IPS-NIHi11 (cell line): ENCODE measurements at regions not wholly inside any gene's neighbourhood (a gene's known extent, or its start where the extent isn't known, plus 50 kb on each side); places are given as distances from the start of the nearest gene placed in this dataset.
"Not testable (repeated sequence)": the region's sequence is repeated elsewhere in the genome, so short reads cannot be mapped to it uniquely, and the experiment has no call there.

Experiments
- DNase-seq: peaks from one replicate; pipeline ENCODE4 v3.0.0; 2012; ENCODE audit warnings: mixed read lengths, low spot score

GRCh38 chr15:66635817-66636216 lies 66.2 kb upstream of the SMAD6 start:
- DNase-seq, result no peak

DNA sequence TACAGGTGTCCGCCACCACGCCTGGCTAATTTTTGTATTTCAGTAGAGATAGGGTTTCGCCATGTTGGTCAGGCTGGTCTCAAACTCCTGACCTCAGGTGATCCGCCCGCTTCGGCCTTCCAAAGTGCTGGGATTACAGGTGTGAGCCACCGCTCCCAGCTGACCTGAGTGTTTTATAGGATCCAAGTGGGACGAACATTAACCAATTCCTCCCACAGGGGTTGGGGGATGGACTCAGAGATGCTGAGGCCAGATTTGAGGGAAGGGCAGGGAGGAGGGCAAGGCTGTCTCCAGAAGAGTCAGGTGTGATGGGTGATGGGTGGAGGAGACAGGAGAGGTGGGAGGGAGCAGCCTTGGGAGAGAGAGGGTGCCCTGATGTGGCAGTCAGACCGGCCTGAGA lies 65.0 kb upstream of the SMAD6 start:
- not testable (repeated sequence) for DNase-seq

DNA sequence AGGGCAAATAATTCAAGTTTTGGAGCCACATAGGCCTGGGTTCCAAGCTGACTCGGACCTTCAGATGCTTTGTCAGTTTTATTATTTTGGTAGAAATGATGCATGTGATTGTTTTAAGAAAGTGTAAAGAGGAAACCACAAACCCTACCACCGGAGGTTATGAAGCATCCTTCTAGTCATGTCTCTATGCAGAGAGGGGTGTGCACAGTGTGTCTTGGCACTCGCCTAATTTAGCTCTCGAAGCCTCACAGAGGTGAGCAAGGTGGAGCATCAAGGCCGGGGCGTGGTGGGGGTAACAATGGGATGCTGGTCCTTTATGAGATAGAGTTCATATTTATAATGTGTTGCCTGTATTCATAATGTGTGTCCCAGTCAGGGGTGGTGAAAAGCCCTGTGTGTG lies 63.7 kb upstream of the SMAD6 start:
- DNase-seq, result no peak

DNA sequence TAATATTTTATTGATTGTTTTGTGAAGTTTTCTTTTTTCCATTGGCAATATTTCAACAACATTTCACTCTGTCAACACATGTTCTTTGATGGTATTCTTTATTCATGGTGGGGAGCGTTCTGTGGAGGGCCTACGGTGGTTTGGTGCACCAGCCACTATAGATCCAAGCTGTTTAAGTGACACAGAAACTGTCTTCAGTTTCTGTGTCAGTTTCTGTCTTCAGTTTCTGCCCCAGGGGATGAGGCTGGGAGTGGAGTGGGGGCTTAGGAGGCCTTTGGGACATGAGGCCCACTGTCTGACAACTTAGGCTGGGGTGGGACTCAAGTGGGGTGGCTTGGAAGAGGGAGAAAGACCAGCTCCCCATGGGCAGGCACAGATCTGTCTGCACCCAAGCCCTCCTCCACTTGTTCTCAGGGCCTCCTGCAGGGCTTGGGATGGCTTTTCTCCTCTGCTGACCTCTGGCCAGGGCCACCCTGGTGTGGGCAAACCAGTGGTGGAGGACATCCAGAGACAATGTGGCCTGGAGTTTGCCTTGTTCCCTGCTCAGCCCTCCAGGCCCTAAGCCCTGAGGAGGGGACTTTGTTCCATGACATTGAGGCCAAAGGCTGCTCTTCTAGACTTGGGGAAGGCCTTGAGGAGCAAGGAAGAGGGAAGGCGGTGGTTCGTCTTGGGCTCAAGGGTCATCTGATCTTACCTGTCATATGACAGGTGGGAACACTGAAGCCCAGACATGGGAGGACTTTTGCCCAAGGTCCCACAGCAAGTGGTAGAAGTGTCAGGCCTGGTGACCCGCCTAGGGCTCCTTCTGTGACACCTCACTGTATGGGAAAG lies 60.3 kb upstream of the SMAD6 start:
- DNase-seq, result no peak

DNA sequence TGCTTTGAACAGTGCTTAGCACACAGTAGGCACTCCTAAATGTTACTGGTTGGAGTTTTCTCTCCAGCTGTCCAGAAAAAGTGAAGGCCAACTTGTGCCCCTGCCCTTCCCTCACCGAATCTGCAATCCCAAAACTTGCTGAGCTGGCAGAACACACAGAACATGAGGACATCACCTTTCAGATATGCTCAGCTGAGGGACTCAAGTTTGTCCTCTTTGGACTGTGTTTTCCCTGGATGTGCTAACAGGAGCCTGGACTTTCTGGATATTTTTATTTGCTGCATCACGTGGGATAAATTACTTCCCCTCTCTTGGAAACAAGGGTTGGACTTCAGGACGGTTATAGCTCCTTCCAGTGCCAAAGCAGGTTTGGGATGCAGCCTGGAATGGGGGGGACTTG lies 59.5 kb upstream of the SMAD6 start:
- DNase-seq, result no peak

GRCh38 chr15:66643033-66643432 lies 59.0 kb upstream of the SMAD6 start:
- no peak for DNase-seq

GRCh38 chr15:66644000-66644787 lies 57.8 kb upstream of the SMAD6 start:
- no peak for DNase-seq

DNA sequence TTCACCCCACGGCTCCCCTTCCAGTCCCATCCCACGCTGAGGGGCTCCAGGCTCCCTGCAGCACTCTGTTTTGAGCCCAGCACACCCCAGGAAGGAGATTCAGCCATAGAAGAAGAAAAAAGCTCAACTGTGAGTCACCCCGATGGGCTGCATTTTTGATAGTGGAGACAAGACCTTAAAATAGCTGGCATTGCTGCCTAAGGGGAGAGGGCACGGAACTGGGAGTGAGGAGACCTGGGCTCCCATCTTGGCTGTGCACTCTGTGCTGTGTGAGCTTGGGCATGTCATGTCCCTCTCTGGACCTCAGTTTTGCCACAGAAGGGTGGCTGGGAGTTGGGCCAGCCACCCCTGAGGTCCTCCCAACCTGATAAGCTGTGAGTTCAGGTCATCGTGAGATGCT lies 57.2 kb upstream of the SMAD6 start:
- no peak for DNase-seq

- DNase-seq, result no peak
Observed at GRCh38 chr15:66646308-66646707, 55.7 kb upstream of the SMAD6 start.

DNA sequence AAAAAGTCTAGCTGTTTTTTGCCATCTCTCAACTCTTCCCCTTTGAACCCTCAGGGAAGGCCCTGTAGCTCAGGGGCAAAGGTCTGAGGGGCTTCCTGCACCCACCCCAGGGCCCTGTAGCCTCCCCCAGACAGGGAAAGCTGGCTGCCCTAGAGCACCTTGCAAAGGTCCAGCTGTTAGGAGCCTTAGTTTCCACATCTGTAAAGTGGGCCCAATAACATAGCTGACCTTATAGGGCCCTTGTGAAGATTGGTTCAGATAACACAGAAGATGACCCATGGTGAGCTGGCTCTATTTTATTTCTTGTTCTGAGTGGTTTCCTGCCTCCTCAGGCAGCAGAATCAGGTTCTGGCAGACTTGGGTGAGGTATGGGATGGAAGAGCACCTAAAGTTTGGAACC lies 55.2 kb upstream of the SMAD6 start:
- no peak for DNase-seq

GRCh38 chr15:66647358-66647757 lies 54.7 kb upstream of the SMAD6 start:
- DNase-seq, result no peak

GRCh38 chr15:66648588-66648987 lies 53.4 kb upstream of the SMAD6 start:
- no peak for DNase-seq

DNA sequence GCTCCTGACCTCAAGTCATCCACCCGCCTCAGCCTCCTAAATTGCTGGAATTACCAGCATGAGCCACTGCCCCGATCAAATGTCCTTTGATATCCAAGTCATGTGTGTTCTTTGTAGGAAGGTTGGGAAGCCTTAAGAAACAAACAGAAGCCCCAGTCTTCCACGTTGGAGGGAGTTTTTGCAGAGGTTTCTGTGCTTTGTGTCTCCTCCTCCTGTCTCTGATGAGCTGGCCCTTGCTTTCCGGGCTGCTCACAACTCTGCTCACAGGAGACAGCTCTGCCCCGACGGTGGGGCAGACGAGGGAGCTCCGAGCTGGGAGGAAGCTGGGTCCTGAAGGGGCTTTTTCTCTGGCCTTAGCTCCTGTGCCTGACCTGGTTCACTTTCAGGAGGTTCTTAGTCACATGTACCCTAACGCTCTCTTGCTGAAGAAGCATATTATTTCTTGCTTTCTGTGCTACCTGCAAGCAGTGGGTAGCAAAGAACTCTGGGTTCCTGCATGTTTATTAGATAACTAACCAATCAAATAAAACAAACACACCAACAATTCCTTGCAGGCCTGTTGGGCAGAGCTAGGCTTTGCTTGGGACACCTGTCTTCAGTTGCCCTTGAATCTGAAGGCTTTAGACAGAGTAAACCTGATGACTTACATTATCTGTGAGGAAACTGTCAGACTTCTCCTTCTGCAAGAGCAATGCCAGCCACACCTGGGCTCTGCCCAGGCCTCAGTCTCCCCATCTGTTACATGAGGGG lies 52.6 kb upstream of the SMAD6 start:
- no peak for DNase-seq

- no peak for DNase-seq
Observed at GRCh38 chr15:66650433-66650832, 51.6 kb upstream of the SMAD6 start.

- DNase-seq, result no peak
Observed at GRCh38 chr15:66651198-66651597, 50.8 kb upstream of the SMAD6 start.

- no peak for DNase-seq
Observed at GRCh38 chr15:66651913-66652642, 50.0 kb upstream of the SMAD6 start.
